Fibroblast of upper back skin (primary cell): ENCODE measurements at regions not wholly inside any gene's neighbourhood (a gene's known extent, or its start where the extent isn't known, plus 50 kb on each side); places are given as distances from the start of the nearest gene placed in this dataset.

ENCODE experiments used
- DNase-seq: peaks from one replicate; pipeline ENCODE4 v3.0.0-alpha.2; 2013

DNA sequence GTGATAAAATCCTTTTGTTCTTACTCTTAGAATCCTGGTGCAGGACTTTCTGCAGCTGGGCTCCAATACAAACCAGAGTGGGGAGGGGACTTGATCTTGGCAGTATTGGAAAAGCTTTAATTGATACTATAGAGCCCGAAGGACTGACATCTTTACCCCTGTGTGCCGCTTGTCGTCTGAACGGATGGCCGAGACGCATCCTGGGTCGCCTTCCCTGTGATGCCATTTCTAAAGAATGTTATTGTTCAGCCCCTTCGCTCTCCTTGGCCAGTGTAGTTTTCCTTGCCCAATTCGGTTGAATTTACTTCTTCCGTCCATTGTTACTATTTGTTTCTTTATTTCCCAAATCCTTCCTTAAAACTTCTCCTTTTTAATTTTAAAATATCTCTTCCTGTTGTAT, 80.9 kb downstream of the CLDN34 start:
- no peak for DNase-seq

DNA sequence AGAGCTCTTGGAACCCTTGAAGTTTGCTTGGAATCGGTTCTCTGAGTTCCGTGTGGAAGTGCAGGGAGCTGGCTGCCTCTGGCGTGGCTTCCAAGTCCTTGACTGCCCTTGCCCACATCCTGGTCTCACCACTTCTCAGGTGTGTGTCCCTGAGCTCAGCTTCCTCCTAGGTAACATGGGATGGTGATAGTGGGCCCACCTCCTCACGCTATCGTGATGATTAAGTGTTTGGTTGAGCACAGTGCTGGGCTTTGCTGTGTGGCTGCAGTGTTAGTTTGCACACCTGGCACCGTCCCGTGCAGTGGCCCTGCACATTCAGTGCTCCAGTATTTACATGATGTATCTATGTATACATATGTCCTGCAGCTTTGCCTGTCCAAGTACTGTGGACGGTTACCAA, 81.5 kb downstream of the CLDN34 start:
- DNase-seq: no peak

DNA sequence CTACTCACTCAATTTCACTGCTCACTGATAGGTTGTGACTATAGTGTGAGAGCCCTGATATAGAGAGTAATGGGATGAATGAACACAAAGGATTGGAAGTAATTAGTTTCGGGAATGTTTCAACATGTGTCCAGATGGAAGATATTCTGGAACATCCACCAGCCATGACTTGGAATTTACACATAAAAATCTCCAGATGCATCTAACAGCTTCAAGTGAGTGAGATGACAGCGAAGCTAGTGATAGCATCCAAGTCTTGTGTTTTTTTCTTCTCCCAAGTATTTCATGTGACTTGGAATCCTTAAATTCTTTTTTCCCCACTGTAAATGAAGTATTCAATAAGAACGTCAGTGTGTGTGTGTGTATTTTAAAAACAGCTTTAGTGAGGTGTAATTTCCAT, 82.1 kb downstream of the CLDN34 start:
- peak; percentile 55 for DNase-seq

DNA sequence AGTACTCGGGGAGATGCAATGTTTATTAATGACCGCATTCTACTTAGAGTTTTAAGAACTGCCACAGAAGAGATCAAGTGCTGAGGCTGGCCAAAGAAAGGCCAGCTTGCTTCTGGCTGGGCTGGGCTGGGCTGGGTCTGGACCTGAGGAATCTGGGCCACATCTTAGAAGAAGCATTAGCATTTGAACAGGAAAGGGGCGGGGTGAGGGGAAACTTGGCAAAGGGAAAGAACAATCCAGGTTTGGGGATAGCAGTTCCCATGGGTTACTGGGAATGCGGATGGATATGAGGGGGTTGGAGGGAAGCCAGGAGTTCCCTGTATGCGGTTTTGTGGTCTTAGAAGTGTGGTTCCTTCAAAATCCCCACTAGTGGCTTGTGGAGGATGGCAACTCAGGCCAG, 83.3 kb downstream of the CLDN34 start:
- DNase-seq: peak; percentile 70

DNA sequence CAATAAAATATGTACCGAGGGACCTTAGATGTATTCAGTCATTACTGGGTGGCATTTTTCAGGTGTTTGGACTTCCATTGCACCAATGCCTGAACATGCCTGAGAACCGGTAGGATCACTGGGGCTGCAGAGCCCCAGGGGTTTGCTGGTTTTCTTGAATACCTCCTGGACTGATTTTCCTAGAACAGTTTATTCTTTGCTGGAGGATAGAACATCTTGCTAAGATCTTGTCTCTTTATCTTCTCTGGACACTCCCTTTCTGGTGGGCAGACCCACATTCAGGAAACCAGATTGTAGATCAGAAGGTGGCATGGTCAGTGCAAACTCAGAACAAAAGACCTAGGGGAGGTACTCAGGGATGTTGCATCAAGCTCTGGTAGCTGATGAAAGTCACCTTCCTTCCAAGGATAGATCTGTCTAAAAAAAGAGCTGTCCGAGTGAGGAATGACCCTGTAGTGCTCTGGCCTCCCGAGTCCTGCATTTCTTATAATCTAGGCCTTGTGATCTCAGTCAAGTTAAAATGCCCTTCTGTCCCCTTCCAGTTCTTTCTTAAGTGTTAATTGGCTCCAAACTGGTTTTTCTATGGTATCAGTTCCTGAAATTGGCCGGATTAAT, 84.8 kb downstream of the CLDN34 start:
- DNase-seq: no peak

DNA sequence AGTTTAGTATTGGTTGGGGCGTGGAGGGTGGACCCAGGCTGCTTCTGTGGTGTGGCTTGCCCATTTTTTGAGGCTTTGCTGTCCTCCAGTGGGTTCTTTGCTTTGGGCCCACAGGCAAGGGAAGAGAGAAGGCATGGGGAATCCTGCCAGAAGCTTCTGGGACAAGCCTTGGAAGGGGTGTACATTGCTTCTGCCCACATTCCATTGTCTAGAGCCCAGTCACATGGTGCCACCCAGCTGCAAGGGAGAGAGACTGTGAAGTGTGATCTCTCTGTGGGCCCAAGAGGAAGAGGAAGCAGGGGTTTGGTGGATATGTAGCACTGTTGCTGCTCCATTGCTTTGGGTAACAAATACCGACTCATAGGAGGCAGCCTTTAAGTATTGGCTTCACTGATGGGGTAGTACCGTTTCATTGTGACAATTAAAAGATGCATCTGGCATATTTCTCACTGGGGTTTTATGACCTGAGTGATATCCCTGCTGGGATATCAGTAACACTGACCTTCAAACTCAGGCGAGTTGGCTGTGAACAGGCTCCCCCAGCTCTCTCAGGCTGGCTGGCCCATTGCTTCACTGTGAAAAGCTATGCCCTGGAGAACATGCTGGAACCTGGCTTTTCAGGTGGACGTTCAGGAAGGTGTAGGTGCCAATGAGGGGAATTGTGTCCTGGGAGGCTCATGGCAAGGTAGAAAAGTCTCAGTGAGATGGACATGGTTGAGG, 85.9 kb downstream of the CLDN34 start:
- no peak for DNase-seq

DNA sequence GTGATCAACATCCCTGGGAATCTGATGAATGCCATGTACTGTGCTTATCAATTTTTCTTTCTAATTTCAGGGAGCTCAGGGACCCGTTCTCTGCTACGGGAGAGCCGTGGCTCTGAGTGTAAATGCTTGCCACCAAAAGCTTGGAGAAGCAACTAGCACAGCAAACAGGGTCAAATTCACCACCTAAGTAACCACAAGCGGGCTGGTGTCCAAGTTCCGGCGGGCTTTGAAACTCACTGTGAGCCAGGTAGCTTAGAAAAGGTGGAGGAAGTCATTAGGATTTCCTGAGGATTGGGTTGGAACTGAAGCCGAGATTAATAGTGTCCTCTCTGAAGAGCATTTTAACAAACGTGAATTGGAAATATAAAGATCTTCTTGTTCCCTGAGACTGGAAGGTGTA, 87.2 kb downstream of the CLDN34 start:
- DNase-seq: no peak

DNA sequence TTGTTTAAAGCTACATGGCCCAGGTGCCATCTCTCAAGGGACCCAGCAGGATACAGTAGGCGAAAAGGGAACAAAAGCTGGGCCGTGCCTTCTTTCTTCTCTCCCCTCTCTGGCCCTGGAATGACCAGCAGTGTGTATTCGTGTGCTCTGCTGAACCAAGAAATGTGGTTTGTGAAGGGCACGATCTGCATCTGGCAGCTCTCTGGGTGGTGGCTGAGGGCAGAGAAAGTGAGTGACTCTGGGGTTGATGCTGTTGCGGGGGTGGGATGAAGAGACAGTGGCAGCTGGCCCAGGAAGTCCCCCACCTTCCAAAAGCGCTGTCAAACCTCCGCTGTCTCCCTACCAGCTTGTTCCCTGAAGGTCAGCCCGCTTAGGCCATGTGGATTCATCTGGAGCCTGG, 88.3 kb downstream of the CLDN34 start:
- no peak for DNase-seq

DNA sequence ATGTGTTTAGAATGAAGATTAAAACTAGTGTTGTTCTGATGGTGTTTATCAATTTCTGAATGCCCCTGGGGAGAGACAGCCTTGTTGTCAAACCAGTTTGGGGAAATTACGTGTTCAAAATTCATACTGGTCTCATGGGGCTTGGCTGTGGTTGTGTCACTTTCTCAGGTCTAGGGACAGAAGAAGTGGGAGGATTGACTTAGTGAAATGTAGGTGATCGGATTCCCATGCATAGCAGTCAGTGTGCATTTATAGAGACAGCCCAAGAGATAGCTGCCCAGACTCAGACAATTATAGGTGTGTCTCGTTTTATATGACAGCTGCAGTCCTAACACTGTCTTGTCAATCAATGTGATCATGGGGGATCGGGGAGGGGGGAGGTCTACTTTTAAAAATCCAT, 94.4 kb upstream of the CLCN4 start:
- no peak for DNase-seq

DNA sequence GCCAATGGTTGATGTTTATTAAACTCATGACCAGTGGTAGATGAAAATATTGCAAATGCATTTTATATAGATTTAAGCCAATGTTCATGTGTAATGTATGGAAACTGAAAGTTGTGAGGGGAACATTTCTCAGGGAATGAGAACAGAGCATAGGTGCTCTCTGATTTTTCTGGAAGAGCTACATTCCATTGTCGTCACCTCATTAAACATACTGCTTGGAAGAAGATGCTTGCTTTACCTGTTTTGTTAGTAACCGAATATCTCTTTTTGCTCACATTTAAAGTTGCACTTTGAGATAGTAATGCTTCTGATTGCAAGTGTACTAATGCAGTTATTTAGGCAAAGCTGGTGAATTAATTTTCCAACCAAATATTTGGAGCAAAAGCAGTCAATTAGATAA, 93.8 kb upstream of the CLCN4 start:
- no peak for DNase-seq

DNA sequence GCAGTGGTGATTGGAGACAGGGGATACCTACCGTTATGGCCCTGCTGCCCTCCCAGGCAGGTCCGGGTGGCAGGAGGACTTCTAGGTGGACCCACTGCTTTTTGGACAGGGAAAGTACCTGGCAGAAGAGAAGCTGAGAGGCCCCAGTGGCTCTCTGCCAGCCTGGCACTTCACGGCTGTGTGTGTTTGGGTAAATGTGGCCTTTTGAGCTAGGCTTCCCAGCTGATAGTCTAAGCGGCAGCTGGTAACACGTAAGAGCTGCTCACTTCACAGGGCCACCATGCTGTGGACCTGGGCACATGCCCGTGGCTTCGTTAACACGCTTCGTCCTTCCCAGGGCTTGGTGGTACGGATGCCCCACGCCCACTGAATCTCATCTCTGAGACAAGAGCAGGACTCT, 92.0 kb upstream of the CLCN4 start:
- no peak for DNase-seq

DNA sequence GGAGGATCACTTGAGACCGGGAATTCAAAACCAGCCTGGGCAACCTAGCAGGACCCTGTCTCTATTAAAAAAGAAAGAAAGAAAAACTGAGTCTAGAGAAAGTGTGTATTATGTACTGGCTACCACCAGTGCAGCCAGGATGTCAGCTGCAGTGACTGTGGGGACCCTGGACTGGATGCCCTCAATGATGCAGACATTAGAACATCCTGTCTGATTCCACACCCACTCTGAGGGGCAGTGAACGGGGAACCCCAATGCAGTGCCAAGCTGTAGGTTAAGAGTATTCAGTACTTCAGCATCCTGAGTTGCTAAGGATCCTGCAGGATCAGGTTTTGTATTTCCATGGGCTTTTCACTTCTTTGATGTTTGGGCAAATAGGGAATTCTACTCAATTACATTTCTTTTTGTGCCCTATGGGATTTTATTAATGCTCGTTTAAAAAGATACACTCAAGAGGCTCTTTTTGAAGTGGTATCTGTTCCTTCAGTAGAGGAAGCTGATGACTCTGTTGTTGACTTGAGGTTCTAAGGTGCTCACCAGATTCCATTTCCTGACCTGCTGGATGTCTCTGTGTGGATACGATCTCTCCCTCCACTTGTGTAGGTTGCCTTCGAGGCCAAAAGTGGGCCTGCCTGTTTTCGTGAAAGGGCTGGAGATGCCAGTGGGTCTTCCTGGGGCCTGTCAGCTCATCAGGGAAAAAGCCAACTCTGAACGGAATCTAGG, 85.9 kb upstream of the CLCN4 start:
- DNase-seq: no peak

DNA sequence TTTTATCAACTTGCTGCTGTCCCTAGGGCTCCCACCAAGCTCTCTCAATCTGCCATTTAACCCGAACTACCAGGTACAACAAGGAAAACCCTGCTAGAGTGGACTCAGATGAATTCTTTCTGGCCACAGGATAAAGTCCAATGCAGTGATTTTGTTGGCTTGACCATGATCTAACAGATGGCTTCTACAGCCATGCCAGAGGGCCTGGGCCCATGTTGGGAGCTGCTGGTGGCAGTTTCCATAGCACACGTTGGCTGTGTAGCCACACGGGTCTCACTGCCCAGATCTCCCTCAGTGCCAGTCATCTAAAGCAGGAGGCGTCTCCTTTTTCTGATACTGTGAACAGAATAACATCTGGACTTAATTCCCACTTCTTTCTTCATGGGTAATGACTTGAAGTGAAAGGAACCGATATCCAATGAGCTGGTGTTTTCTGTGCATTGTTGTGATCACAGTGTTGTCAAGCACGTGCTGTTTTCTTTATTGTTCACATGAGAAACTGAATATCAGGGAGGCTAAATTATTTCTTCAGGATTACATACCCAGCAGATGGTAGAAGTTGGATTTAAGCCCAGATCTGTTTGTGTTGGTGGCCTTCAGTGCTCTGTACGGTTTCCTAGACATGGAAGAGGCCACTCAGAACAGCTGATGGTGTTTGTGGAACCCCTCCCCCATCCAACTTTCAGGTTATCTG, 85.2 kb upstream of the CLCN4 start:
- no peak for DNase-seq

DNA sequence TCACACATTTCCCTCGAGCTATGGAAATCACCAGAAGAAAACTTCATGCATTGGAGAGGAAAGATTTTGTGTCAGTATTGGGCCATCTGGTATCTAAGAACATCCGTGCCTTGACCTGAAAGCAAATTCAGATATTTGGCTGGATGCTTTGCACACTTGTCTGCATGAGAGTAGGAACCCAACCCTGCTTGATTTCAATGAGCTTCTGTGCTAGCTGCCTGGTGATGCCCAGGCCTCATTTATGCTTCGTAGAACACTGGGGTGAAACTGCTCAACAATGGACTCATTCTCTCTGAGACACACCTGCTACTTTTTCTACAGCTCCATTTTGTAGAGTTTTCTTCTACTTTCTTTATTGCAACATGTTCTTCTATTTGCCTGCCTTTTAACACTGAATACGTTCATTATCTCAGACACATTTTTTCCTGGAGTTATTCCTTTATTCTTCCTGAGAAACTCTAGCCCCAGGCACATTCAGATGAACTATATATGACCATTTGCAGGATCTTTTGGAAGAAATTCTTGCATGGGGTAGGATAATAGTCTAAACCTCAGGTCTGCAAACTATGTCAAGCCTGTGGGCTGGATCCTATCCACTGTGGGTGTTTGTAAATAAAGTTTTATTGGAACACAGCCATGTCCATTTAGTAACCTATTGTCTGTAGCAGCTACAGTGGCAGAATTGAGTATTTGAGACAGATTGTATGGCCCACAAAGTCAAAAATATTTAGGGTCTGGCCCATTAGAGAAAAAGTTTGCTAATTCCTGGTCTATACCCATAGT, 83.8 kb upstream of the CLCN4 start:
- DNase-seq: no peak

DNA sequence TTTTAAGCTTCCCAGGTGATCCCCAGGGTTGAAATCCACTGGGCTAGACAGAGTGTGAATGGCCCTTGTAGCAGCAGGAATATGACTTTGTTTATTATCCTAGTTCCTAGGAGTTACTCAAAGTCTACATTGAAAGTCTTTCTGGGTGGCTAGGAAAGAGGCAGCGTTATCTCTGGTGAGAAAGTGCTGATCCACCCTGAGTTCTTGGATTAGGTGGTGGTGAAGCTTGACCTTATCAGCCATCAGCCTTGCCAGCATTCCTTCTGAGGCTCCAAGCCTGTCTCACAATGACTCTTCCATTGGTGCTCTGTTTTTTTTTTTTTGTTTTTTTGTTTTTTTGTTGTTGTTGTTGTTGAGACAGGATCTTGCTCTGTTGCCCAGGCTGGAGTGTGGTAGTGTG, 83.1 kb upstream of the CLCN4 start:
- DNase-seq: no peak

DNA sequence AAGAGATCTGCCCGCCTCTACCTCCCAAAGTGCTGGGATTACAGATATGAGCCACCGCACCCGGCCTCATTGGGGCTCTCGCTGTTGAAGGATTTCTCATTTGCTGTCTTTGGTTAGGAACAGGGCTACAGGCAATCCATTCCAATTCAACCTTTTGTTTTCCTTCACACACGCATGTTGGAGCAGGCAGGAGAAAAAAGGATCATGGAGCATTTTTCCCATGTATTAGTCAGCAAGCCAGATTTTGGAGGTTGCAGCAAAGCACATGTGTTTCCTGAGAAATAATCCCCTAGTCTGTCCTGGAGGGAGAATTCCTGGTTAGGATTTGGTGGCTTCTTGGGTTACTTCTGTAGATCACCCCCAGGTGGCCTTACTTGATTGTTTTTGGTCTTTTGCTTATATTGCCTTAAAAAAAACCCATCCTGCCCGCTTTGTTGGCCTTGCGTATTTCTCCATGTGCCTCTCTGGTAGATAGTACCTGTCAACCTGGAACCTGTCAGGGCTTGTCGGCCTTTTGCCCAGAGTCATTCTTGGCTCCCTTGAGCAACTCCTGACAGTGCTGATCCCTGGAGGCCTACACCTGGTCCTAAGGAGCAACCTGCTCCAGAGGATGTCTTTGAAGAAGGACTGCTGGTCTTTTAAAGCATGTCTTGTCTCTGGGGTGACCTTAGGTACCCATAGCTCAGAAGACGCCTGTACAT, 82.4 kb upstream of the CLCN4 start:
- no peak for DNase-seq

DNA sequence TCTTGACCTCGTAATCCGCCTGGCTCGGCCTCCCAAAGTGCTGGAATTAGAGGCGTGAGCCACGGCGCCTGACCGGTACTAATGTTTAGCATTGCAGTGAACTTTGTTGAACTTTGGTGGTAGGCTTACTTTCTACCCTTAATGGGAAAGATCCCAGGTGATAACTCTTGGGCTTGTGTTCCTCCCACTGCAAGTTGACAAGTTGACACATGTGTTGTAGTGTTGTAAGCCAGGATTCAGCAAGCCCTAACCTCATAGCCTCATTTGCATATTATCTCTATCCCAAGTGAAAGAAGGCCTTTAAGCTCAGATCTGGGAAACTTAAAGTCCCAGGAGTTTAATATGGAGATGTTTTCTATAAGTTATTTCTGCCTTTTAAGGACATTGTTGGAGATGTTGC, 80.0 kb upstream of the CLCN4 start:
- no peak for DNase-seq

DNA sequence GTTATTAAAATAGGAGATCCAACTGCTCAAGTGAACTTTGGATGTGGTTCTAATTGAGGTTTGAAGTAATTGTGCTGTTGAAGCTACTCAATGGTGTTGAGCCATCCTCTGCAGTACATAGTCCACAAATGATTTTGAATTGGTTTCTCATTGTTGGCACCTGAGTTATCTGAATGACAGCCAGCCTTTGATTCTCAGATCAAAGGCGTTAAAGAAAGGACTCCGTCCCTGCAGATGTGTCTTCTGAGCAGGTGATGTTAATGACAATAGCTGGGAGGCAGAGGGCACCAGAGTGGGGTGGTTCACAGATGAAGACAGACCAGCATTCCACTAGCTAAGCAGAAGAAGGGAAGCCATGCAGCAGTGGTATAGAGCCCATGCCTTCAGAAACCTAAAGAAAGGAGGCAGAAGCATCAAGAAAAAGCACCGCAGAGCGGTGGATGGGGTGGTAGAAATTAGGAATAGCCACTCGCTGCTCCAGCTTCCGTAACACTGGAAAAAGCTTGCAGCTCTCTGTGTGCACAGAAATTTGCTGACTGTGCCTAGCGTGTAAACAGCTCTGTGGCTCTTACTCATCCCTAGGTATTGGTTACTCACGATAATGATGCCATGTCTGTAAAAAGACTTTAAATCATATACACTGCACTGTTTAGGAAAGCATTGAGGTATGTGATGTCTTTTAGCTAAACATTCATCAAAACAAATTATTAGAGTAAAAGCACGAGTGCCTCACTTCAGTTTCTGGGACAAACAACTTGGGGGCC, 79.2 kb upstream of the CLCN4 start:
- no peak for DNase-seq

DNA sequence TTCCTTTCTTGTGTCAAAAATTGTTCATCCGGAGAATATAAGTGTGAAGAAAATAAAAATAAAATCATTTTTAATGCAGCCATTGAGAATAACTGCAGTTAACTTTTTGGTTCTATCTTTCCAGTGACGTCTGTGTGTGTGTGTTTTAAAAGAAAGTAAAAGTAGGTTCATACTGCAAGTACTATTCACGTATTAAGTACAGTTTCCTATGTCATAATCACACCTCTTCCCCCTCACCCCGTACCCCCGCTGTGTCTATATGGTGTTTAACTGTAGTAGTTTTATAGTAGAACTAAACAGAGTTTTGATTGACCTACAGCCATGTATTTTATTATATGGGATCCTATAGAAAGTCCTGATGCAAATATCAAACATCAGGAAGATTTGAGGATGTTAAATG, 78.5 kb upstream of the CLCN4 start:
- DNase-seq: no peak

DNA sequence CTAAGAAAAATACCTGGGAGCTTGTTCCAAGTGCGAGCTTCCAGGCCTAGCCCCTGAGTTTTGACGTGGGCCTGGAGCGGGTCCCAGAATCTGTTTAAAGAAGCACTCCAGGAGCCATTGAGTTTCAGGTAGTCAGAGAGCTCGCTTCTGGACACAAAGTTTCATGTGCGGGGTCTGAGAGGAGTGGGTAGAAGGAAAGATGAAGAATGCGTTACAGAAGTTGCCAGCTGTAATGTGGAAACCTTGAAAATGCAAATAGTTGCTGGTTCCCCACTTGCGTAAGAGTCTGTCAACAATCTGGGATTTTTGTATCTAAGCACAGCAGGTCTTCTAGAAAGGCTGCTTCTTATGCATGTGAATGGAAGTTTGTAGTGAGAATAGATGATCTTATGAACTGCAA, 77.5 kb upstream of the CLCN4 start:
- no peak for DNase-seq

DNA sequence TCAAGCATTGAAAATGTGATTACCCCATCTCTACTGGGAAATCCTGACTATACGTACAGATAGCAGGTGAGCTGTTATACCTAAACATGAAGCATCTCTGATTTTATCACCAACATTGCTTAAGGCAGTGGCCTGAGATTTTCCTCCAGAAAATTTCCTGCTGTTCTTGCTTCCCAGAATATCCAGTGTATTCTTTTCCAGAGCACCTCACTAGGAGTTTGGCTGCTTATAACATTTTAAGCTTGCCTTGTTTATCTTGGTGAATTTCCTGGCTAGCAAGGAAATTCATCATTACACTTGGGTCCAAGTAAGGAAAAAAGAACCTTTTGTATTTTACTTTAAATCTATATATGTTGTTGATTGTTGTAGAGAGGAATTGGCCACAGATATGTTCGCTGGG, 73.0 kb upstream of the CLCN4 start:
- DNase-seq: no peak

DNA sequence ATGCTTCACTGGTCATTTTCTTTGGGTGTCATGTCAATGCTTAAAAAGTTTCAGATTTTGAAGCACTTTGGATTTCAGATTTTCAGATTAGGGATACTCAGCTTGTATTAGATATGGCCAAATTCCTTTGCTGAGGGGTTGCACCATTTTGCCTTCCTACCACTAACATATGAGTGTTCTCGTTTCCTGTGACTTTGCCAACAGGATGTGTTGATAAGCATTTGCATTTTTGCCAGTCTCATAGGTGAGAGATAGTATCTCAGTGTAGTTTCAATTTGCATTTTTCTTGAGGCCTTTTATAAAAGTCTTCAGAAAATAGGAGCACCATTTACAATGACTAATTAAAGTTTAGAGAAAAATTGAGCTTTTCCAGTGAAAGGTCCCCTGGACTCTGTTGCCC, 71.6 kb upstream of the CLCN4 start:
- no peak for DNase-seq
